Esophagus squamous epithelium (tissue), 4 donors: ENCODE measurements at regions not wholly inside any gene's neighbourhood (a gene's known extent, or its start where the extent isn't known, plus 50 kb on each side); places are given as distances from the start of the nearest gene placed in this dataset.

Experiments used
- POLR2A ChIP-seq, 4 donors: fragments of 450-650 bp; IDR thresholded peaks; one replicate each; pipeline ENCODE4 v1.6.1; 2017; ENCODE audit warnings: antibody characterized with exemption in 4 of 4, mild to moderate bottlenecking in 4 of 4, moderate library complexity in 3 of 4
- TF ChIP-seq, protein P1 (sequence below), 6 experiments: fragments of 450-650 bp in 4 of 6; fragments of 200-600 bp in 2 of 6; sonication (generic) in 2 of 6; IDR thresholded peaks; one replicate each; pipeline ENCODE4 v1.5.1; 2016 to 2019; ENCODE audit warnings: antibody characterized with exemption in 6 of 6, mild to moderate bottlenecking in 4 of 6, moderate library complexity in 4 of 6

DNA sequence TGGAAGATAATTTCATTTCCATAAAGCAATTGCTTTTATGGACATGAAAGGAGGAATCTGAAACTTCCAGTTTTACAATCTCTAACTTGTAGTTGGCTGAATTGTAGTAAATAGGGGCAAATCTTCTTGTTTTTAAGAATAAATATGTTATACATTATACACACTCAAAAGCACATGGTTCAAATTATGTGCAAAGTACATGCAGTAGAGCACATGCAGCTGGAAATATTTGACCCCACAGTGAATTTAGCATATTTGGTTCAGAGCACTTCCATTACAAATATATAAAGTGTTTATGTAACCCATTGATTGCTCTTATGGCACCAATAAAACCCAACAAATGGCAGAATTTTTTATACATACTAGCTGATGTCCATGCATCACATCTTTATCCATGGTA lies 180.5 kb downstream of the IRS2 start:
- TF ChIP-seq POLR2A (IDR thresholded peaks at IDR 0.05) = no peak
- TF ChIP-seq, protein P1, sequence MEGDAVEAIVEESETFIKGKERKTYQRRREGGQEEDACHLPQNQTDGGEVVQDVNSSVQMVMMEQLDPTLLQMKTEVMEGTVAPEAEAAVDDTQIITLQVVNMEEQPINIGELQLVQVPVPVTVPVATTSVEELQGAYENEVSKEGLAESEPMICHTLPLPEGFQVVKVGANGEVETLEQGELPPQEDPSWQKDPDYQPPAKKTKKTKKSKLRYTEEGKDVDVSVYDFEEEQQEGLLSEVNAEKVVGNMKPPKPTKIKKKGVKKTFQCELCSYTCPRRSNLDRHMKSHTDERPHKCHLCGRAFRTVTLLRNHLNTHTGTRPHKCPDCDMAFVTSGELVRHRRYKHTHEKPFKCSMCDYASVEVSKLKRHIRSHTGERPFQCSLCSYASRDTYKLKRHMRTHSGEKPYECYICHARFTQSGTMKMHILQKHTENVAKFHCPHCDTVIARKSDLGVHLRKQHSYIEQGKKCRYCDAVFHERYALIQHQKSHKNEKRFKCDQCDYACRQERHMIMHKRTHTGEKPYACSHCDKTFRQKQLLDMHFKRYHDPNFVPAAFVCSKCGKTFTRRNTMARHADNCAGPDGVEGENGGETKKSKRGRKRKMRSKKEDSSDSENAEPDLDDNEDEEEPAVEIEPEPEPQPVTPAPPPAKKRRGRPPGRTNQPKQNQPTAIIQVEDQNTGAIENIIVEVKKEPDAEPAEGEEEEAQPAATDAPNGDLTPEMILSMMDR (IDR thresholded peaks at IDR 0.05) = no peak
